ENCODE measurements at regions not wholly inside any gene's neighbourhood (a gene's known extent, or its start where the extent isn't known, plus 50 kb on each side); places are given as distances from the start of the nearest gene placed in this dataset.

- TF ChIP-seq CTCF (IDR thresholded peaks at IDR 0.05; ENCODE audit: control insufficient read depth, insufficient read depth, low read depth, low read length, missing control alignments), result no peak
- no peak overlapping the region for H3K4me3 ChIP-seq (ENCODE audit: control insufficient read depth, low read depth, low read length)
- DNase-seq (ENCODE audit: low read depth), result no peak
Observed at GRCh38 chr11:112856591-112856990, 104.6 kb upstream of the NCAM1 start.

GRCh38 chr11:112858289-112859023 lies 102.8 kb upstream of the NCAM1 start:
- no peak for TF ChIP-seq CTCF (IDR thresholded peaks at IDR 0.05; ENCODE audit: control insufficient read depth, insufficient read depth, low read depth, low read length, missing control alignments)
- DNase-seq (ENCODE audit: low read depth), result no peak
- H3K4me3 ChIP-seq (ENCODE audit: control insufficient read depth, low read depth, low read length), result no peak overlapping the region

GRCh38 chr11:112859787-112860186 lies 101.4 kb upstream of the NCAM1 start:
- TF ChIP-seq CTCF (IDR thresholded peaks at IDR 0.05; ENCODE audit: control insufficient read depth, insufficient read depth, low read depth, low read length, missing control alignments), result no peak
- no peak for DNase-seq (ENCODE audit: low read depth)
- no peak overlapping the region for H3K4me3 ChIP-seq (ENCODE audit: control insufficient read depth, low read depth, low read length)

- DNase-seq (ENCODE audit: low read depth), result no peak
- no peak overlapping the region for H3K4me3 ChIP-seq (ENCODE audit: control insufficient read depth, low read depth, low read length)
- TF ChIP-seq CTCF (IDR thresholded peaks at IDR 0.05; ENCODE audit: control insufficient read depth, insufficient read depth, low read depth, low read length, missing control alignments), result no peak
Observed at GRCh38 chr11:112861356-112861755, 99.9 kb upstream of the NCAM1 start.

GRCh38 chr11:112863305-112863704 lies 97.9 kb upstream of the NCAM1 start:
- no peak for DNase-seq (ENCODE audit: low read depth)
- H3K4me3 ChIP-seq (ENCODE audit: control insufficient read depth, low read depth, low read length), result no peak overlapping the region
- TF ChIP-seq CTCF (IDR thresholded peaks at IDR 0.05; ENCODE audit: control insufficient read depth, insufficient read depth, low read depth, low read length, missing control alignments), result no peak

- no peak for TF ChIP-seq CTCF (IDR thresholded peaks at IDR 0.05; ENCODE audit: control insufficient read depth, insufficient read depth, low read depth, low read length, missing control alignments)
- DNase-seq (ENCODE audit: low read depth), result no peak
- no peak overlapping the region for H3K4me3 ChIP-seq (ENCODE audit: control insufficient read depth, low read depth, low read length)
Observed at GRCh38 chr11:112864672-112865071, 96.5 kb upstream of the NCAM1 start.
